Fibroblast of lung (primary cell): ENCODE measurements at regions not wholly inside any gene's neighbourhood (a gene's known extent, or its start where the extent isn't known, plus 50 kb on each side); places are given as distances from the start of the nearest gene placed in this dataset.

Experiments
- DNase-seq, 2 donors: peaks; one replicate each; pipeline versions ENCODE4 v3.0.0 to v3.0.0-alpha.2; 2010; ENCODE audit warnings: low read depth in 2 of 2
- H2AFZ ChIP-seq: 2 replicates; pipeline ENCODE4 v1.5.1; 2012; ENCODE audit warnings: low read length, control low read depth, inconsistent platforms
- H3K27ac ChIP-seq: 2 replicates; pipeline ENCODE4 v1.5.1; 2011; ENCODE audit warnings: low read length, control low read depth; ENCODE audit not compliant: insufficient read depth
- H3K27me3 ChIP-seq: 2 replicates; pipeline ENCODE4 v1.5.1; 2011; ENCODE audit warnings: mild to moderate bottlenecking, low read length; ENCODE audit not compliant: control insufficient read depth, insufficient read depth
- H3K36me3 ChIP-seq: 2 replicates; pipeline ENCODE4 v1.5.1; 2011; ENCODE audit warnings: low read length; ENCODE audit not compliant: control insufficient read depth, insufficient read depth
- H3K4me1 ChIP-seq: 2 replicates; pipeline ENCODE4 v1.5.1; 2011; ENCODE audit warnings: low read length; ENCODE audit not compliant: control insufficient read depth, insufficient read depth; ENCODE audit errors: extremely low read depth
- H3K4me2 ChIP-seq: 2 replicates; pipeline ENCODE4 v1.5.1; 2011; ENCODE audit warnings: low read length, control low read depth; ENCODE audit not compliant: insufficient read depth; ENCODE audit errors: extremely low read depth
- H3K4me3 ChIP-seq, 4 experiments: fragments of 200-600 bp in 1 of 4; sonication (generic) in 1 of 4; replicated peaks in 1 of 4; 2 replicates each; pipeline ENCODE4 v1.5.1; 2011 to 2016; ENCODE audit warnings: low read length in 4 of 4, low read depth in 3 of 4, mild to moderate bottlenecking in 3 of 4, control low read depth in 2 of 4, inconsistent platforms in 1 of 4, mixed read lengths in 1 of 4; ENCODE audit not compliant: insufficient read depth in 1 of 4; ENCODE audit errors: control extremely low read depth in 1 of 4
- H3K79me2 ChIP-seq: 2 replicates; pipeline ENCODE4 v1.5.1; 2012; ENCODE audit warnings: mild to moderate bottlenecking, low read length, inconsistent platforms; ENCODE audit not compliant: control insufficient read depth, insufficient read depth
- H3K9ac ChIP-seq: 2 replicates; pipeline ENCODE4 v1.5.1; 2011; ENCODE audit warnings: mild to moderate bottlenecking, low read length, control low read depth; ENCODE audit not compliant: insufficient read depth
- H3K9me3 ChIP-seq: 2 replicates; pipeline ENCODE4 v1.5.1; 2012; ENCODE audit warnings: low read depth, low read length; ENCODE audit not compliant: control insufficient read depth, insufficient read depth
- H4K20me1 ChIP-seq: 2 replicates; pipeline ENCODE4 v1.5.1; 2011; ENCODE audit warnings: low read length; ENCODE audit not compliant: control insufficient read depth, insufficient read depth; ENCODE audit errors: extremely low read depth
- EZH2 ChIP-seq: IDR thresholded peaks from 2 replicates; pipeline ENCODE4 v1.5.1; 2012; ENCODE audit warnings: low read length, control low read depth, mild to moderate bottlenecking; ENCODE audit errors: missing control alignments
- TF ChIP-seq, protein P1 (sequence below), 2 donors: IDR thresholded peaks in 1 of 2; conservative IDR thresholded peaks in 1 of 2; 1 replicate in 1 of 2; 2 replicates in 1 of 2; pipeline ENCODE4 v1.5.1; 2011 to 2012; ENCODE audit warnings: low read length in 2 of 2, control low read depth in 1 of 2, inconsistent platforms in 1 of 2, low read depth in 1 of 2, mild to moderate bottlenecking in 1 of 2

DNA sequence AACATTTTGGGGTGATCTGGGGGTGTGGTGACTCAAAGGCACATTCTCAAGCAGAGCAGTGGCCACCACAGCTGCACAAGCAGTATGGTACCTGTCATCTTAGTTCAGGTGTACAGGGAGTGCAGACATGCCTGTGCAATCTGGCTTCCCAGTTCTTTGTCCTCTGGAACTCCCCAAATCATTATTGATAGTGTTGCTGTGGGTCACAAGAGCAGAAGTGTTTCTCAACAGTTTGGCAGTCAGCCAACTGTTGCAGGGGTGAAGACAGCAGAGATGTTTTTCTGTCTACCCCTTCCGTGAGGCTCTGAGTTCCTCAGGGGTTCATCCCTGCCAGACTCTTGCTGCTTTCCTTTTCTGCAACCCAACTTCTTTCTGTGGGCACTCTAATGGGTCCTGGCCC lies 206.5 kb upstream of the ZSWIM2 start:
- H3K27ac ChIP-seq, result no peak overlapping the region
- no peaks in the 10 kb centered on the region for H3K9me3 ChIP-seq
- no peaks in the 10 kb centered on the region for H3K27me3 ChIP-seq

GRCh38 chr2:187054501-187055319 lies 205.7 kb upstream of the ZSWIM2 start:
- Histone ChIP-seq H3K27me3 (no peaks in the 10 kb centered on the region), H3K9ac (no peak overlapping the region), H3K9me3 (no peaks in the 10 kb centered on the region), H2AFZ (no peak overlapping the region), H3K4me2 (no peak overlapping the region), H3K4me1 (no peaks in the 10 kb centered on the region), H3K36me3 (no peaks in the 10 kb centered on the region), H3K27ac (no peak overlapping the region), H3K79me2 (no peaks in the 10 kb centered on the region), H3K4me3 (no peak overlapping the region), H4K20me1 (no peaks in the 10 kb centered on the region)
- DNase-seq, result no peak
- TF ChIP-seq, protein P1, sequence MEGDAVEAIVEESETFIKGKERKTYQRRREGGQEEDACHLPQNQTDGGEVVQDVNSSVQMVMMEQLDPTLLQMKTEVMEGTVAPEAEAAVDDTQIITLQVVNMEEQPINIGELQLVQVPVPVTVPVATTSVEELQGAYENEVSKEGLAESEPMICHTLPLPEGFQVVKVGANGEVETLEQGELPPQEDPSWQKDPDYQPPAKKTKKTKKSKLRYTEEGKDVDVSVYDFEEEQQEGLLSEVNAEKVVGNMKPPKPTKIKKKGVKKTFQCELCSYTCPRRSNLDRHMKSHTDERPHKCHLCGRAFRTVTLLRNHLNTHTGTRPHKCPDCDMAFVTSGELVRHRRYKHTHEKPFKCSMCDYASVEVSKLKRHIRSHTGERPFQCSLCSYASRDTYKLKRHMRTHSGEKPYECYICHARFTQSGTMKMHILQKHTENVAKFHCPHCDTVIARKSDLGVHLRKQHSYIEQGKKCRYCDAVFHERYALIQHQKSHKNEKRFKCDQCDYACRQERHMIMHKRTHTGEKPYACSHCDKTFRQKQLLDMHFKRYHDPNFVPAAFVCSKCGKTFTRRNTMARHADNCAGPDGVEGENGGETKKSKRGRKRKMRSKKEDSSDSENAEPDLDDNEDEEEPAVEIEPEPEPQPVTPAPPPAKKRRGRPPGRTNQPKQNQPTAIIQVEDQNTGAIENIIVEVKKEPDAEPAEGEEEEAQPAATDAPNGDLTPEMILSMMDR (conservative IDR thresholded peaks at IDR 0.05 in 1 of 2, IDR thresholded peaks at IDR 0.05 in 1 of 2; ENCODE audit: low read depth in 1 of 2, low read length in 2 of 2), result no peak
- no peak for TF ChIP-seq EZH2

More for the DNA sequence above, 206.5 kb upstream of the ZSWIM2 start:
- H3K4me1 ChIP-seq, result no peaks in the 10 kb centered on the region
- no peaks in the 10 kb centered on the region for H3K79me2 ChIP-seq
- H3K9ac ChIP-seq, result no peak overlapping the region
- no peak overlapping the region for H2AFZ ChIP-seq
- no peaks in the 10 kb centered on the region for H4K20me1 ChIP-seq
- H3K4me2 ChIP-seq, result no peak overlapping the region
- DNase-seq, result peak in 1 of 2 donors; percentile 40
- TF ChIP-seq EZH2, result no peak
- H3K4me3 ChIP-seq, result no peak overlapping the region
- H3K36me3 ChIP-seq, result no peaks in the 10 kb centered on the region

GRCh38 chr2:187051350-187051749 lies 202.4 kb upstream of the ZSWIM2 start:
- Histone ChIP-seq H3K4me1 (no peaks in the 10 kb centered on the region), H3K79me2 (no peaks in the 10 kb centered on the region), H3K27me3 (no peaks in the 10 kb centered on the region), H3K4me2 (no peak overlapping the region), H3K9ac (no peak overlapping the region), H3K4me3 (no peak overlapping the region), H4K20me1 (no peaks in the 10 kb centered on the region), H3K9me3 (no peaks in the 10 kb centered on the region), H3K27ac (no peak overlapping the region), H2AFZ (no peak overlapping the region), H3K36me3 (no peaks in the 10 kb centered on the region)
- DNase-seq, result peak in 1 of 2 donors; percentile 14
- no peak for TF ChIP-seq EZH2
- TF ChIP-seq, protein P1 (conservative IDR thresholded peaks at IDR 0.05 in 1 of 2, IDR thresholded peaks at IDR 0.05 in 1 of 2; ENCODE audit: low read depth in 1 of 2, low read length in 2 of 2), result no peak
